ENCODE measurements at regions not wholly inside any gene's neighbourhood (a gene's known extent, or its start where the extent isn't known, plus 50 kb on each side); places are given as distances from the start of the nearest gene placed in this dataset.

DNA sequence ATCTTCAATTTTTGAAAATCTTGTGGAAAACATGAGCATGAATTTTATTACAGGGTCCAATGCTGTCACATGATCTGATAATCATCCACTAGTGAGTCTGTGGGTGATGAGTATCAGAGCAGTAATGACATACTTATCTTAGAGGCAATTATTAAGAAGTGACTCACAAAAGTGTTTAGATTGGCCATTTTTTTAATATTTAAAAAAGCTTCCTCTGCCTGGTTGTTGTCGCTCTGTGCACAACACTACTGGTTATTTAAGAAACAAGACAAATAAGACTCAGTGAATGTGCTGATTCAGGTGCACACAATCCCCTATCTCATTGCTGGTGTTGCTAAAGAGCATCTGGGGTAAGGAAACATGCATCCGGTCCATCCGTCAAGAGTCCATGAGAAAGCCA, 665.8 kb upstream of the ZEB2 start:
- TF ChIP-seq, protein P1, sequence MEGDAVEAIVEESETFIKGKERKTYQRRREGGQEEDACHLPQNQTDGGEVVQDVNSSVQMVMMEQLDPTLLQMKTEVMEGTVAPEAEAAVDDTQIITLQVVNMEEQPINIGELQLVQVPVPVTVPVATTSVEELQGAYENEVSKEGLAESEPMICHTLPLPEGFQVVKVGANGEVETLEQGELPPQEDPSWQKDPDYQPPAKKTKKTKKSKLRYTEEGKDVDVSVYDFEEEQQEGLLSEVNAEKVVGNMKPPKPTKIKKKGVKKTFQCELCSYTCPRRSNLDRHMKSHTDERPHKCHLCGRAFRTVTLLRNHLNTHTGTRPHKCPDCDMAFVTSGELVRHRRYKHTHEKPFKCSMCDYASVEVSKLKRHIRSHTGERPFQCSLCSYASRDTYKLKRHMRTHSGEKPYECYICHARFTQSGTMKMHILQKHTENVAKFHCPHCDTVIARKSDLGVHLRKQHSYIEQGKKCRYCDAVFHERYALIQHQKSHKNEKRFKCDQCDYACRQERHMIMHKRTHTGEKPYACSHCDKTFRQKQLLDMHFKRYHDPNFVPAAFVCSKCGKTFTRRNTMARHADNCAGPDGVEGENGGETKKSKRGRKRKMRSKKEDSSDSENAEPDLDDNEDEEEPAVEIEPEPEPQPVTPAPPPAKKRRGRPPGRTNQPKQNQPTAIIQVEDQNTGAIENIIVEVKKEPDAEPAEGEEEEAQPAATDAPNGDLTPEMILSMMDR (IDR thresholded peaks at IDR 0.05), result no peak
- TF ChIP-seq POLR2A (IDR thresholded peaks at IDR 0.05), result no peak

Data from uterus (tissue), 2 donors.